ENCODE measurements at regions not wholly inside any gene's neighbourhood (a gene's known extent, or its start where the extent isn't known, plus 50 kb on each side); places are given as distances from the start of the nearest gene placed in this dataset.
"Not testable (repeated sequence)": the region's sequence is repeated elsewhere in the genome, so short reads cannot be mapped to it uniquely, and the experiment has no call there.

DNA sequence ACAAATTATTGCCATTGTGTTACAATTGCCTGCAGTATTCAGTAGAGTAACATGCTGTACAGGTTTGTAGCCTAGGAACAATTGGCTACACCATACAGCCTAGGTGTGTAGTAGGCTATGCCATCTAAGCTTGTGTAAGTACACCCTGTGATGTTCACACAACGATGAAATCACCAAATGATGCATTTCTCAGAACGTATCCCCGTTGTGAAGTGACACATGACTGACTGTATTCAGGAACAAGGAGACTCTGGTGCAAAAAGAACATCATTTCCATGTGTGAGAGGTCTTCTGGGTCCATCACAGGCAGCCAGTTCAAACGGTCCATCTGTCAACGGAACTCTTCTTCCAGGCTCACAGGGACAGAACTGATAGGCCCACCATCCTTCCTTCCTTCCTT is 263.7 kb downstream of the ANAPC1 start:
- no peak for DNase-seq (ENCODE audit: low read depth)

DNA sequence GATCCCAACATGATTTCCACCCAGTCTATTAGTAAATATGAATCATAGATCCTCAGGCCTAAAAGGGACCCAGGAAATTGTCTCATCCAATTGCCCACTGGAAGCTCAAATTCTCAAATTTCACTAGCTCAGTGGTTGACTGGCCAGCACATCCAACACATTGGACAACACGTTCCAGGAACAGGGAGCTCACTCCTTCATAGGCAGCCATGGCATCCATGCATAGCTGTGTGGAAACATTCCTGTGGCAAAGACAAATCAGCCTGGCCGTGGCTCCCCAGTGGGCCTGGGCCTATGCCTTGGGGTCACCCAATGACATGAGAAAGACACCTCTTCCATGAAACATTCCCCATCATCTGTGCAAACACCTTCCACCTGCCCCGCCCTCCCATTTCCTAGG is 261.1 kb downstream of the ANAPC1 start:
- peak; percentile 60 for DNase-seq (ENCODE audit: low read depth)

- DNase-seq (ENCODE audit: low read depth): no peak
Measured at GRCh38 chr2:111623380-111623779, 260.6 kb downstream of the ANAPC1 start.

DNA sequence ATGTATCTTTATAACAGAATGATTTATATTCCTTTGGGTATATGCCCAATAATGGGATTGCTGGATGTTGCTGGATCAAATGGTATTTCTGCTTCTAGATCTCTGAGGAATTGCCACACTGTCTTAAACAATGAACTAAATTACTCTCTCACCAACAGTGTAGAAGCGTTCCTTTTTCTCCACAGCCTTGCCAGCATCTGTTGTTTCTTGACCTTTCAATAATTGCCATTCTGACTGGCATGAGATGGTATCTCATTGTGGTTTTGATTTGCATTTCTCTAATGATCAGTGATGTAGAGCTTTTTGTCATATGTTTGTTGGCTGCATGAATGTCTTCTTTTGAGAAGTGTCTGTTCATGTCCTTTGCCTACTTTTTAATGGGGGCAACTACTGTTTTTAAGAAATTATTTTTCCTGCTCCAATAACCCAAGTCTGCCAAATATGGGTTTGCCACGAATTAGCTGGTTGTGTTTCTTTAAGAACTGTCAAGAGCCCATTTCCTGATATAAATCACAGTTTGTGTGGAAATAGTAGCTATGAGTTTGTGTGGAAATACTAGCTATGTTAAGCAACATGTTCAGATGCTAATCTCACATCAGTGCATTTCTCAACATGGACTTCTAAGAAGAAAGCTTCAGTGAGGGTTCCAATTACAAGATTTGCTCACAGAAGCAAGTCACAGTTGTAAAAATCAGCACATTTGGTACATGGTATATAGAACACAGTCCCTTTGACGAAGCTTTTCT is 259.4 kb downstream of the ANAPC1 start:
- peak; percentile 41 for DNase-seq (ENCODE audit: low read depth)

DNA sequence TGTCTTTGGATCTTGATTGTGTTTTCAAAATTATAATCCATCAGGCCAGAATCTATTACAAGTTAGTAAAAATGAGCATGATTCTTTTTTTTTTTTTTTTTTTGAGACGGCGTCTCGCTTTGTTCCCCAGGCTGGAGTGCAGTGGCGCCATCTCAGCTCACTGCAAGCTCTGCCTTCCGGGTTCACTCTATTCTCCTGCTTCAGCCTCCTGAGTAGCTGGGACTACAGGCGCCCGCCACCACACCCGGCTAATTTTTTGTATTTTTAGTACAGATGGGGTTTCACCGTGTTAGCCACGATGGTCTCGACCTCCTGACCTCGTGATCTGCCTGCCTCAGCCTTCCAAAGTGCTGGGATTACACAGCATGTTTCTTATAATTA is 258.8 kb downstream of the ANAPC1 start:
- not testable (repeated sequence) for DNase-seq (ENCODE audit: low read depth)

- DNase-seq (ENCODE audit: low read depth): no peak
Measured at GRCh38 chr2:111626037-111626864, 257.7 kb downstream of the ANAPC1 start.

- no peak for DNase-seq (ENCODE audit: low read depth)
Measured at GRCh38 chr2:111626865-111627163, 257.2 kb downstream of the ANAPC1 start.

GRCh38 chr2:111627256-111627655 is 256.7 kb downstream of the ANAPC1 start:
- no peak for DNase-seq (ENCODE audit: low read depth)

GRCh38 chr2:111628221-111628620 is 255.8 kb downstream of the ANAPC1 start:
- no peak for DNase-seq (ENCODE audit: low read depth)

DNA sequence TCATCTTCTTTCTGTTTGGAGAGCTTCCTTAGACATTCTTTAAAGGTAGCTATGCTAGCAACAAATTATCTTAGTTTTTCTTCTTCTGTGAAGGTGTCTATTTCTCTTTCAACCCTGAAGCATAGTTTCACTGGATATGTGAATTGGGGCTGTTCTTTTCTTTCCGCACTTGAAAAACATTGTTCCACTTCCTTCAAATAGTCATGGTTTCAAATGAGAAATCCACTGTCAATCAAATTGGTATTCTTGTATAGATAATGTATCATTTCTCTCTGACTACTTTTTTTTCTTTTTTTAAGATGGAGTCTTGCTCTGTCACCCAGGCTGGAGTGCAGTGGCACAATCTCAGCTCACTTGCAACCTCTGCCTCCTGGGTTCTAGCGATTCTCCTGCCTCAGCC is 254.0 kb downstream of the ANAPC1 start:
- no peak for DNase-seq (ENCODE audit: low read depth)

DNA sequence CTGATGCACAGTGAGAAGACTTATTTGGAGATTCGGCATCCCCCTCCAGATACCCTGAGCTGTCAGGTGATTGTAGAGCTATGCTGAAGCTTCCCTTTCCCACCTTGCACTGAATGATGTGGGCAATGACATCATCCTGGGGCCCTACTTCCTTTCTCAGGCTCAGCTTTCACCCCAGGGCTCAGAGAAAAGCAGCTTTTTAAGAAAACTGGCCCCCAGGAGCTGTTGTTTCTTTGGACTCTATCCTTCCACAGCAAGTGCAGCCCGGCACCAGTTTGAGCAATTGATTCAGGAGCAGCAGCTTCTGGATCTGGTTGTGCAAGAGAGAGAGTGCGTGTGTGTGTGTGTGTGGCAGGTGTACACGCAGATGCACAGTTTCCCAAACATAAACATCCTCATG is 251.3 kb downstream of the ANAPC1 start:
- DNase-seq (ENCODE audit: low read depth): no peak

DNA sequence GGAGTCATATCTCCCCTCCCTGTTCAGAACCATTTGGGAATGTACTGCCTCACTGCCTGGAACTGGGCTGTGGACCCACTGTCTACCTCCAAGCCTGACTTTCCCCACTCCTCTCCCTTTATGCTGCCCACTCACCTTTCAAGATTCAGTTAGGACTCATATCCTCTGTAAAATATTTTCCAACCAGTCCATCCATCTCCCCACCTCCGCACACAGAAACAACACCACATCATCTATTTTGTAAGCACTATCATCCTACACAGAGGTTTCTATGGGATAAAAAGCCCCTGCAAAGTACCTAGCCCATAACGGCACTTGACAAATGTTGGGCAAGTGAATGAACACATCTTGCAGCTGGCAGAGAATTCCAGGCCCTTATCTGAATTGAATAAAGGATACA is 250.8 kb downstream of the ANAPC1 start:
- no peak for DNase-seq (ENCODE audit: low read depth)

DNA sequence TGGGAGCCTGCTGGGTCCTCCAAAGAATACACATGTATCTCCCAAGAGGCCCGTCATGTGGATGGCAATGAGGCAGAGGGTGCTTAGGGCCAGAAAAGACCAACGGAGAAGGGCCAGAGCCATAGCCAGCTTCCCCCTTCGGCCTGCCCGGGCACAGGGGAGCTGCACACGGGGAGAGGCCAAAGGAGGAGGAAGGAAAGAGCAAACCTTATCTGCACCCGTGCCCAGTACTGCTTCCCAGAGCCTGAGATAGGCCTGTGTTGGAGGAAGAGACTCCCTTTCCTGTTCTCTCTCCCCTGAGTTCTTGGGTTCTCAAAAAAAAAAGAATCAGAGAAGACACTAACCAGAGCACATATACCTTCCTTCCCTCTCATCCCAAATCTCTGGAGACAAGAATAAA is 250.3 kb downstream of the ANAPC1 start:
- DNase-seq (ENCODE audit: low read depth): no peak

- no peak for DNase-seq (ENCODE audit: low read depth)
Measured at GRCh38 chr2:111634050-111634794, 249.8 kb downstream of the ANAPC1 start.

- no peak for DNase-seq (ENCODE audit: low read depth)
Measured at GRCh38 chr2:111634995-111635538, 248.9 kb downstream of the ANAPC1 start.

GRCh38 chr2:111636905-111637304 is 247.1 kb downstream of the ANAPC1 start:
- DNase-seq (ENCODE audit: low read depth): no peak

DNA sequence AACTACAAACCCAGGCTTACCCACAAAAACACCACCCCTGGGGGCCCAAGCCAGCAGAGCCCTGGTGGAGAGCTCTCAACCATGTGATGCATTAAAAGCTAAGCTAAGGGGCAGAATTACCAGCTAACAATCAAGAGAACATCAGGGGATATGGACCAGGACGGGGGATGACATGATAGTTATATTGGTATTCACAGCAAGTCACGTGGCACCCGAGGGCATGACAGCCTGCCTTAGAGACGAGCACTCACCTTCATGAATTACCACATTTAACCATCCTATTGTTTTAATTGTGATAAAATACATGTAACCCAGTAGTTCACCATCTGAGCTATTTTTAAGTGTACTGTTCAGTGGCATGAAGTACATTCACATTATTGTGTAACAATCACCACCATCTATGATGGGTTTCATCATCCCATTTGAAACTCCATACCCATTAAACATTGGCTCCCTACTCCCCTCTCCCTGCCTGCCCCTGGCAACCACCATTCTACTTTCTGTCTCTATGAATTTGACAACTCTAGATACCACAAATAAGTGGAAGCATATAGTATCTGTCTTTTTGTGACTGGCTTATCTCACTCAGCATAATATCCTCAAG is 245.6 kb downstream of the ANAPC1 start:
- DNase-seq (ENCODE audit: low read depth): no peak

DNA sequence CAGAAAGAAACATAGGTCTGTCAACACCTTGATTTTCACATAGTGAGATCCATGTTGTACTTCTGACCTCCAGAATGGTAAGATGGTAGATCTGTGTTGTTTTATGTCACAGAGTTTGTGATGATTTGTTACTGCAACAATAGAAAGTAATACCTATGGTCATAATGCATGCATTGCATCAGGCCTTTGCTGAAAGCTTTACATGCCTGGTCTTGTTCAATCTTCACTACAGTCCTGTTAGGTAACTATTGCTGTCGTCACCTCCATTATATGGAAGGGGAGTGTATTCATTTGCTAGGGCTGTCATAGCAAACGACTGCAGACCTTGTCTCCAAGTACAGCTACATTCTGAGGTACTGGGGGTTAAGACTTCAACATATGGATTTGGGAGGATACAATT is 243.5 kb downstream of the ANAPC1 start:
- DNase-seq (ENCODE audit: low read depth): no peak

GRCh38 chr2:111642586-111643327 is 241.2 kb downstream of the ANAPC1 start:
- no peak for DNase-seq (ENCODE audit: low read depth)

DNA sequence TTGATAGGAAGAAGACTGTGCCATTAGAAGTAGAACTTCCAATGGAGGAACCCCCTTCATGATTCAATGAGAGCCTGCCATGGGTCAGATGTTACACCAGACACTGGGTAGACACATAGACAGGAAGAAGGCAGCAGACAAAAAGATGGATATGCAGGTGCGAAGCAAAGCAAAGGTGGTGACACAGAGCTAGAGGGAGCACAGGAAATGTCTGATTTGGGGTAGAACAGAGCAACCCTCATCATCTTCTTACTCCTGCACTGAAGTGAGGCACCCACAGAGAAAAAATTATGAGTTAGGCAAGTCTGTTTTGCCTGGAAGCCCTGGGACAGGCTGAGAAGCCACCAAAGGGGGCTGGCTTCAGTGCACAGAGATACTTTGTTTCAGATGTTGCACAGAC is 240.2 kb downstream of the ANAPC1 start:
- DNase-seq (ENCODE audit: low read depth): no peak

GRCh38 chr2:111647359-111647758 is 236.6 kb downstream of the ANAPC1 start:
- no peak for DNase-seq (ENCODE audit: low read depth)

DNA sequence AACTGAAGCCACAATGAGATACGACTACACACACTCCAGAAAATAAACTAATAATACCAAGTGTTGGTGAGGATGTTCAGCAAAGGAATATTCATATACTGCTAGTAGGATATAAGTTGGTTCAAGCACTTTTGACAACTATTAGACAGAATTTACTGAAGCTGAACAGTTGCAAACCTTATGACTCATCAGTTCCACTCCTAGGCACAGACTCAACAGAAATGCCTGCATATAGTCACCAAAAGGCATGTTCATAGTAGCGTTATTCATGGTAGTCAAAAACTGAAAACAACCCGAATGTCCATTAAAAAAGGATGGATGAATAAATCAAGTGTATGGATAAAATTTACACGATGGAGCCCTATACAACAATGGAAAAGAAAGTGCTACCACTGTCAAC is 232.0 kb downstream of the ANAPC1 start:
- DNase-seq (ENCODE audit: low read depth): peak; percentile 28

Data from ELR (cell line).